Natural killer cell (primary cell): ENCODE measurements at regions not wholly inside any gene's neighbourhood (a gene's known extent, or its start where the extent isn't known, plus 50 kb on each side); places are given as distances from the start of the nearest gene placed in this dataset.

ENCODE experiments used
- ATAC-seq, 3 donors: fragments of 150-1000 bp in 2 of 3; fragments of 200-7000 bp in 1 of 3; cut with Tn5 transposase; 1 replicate in 1 of 3; 2 replicates in 2 of 3; pipeline ENCODE4 v1.10.0; 2021; ENCODE audit warnings: mild to moderate bottlenecking in 2 of 3, moderate library complexity in 2 of 3
- DNase-seq, 2 donors: peaks; one replicate each; pipeline versions ENCODE4 v3.0.0 to v3.0.0-alpha.2; 2013 to 2021; ENCODE audit warnings: mixed read lengths in 1 of 2
- H3K27ac ChIP-seq: one replicate; pipeline ENCODE4 v1.5.1; 2013; ENCODE audit warnings: mild to moderate bottlenecking, low read length
- H3K27me3 ChIP-seq: one replicate; pipeline ENCODE4 v1.6.1; 2013; ENCODE audit warnings: low read length; ENCODE audit not compliant: control insufficient read depth, insufficient read depth
- H3K36me3 ChIP-seq: one replicate; pipeline ENCODE4 v1.6.1; 2013; ENCODE audit warnings: low read length; ENCODE audit not compliant: control insufficient read depth, insufficient read depth
- H3K4me1 ChIP-seq: one replicate; pipeline ENCODE4 v1.6.1; 2013; ENCODE audit warnings: low read length; ENCODE audit not compliant: control insufficient read depth, insufficient read depth
- H3K4me3 ChIP-seq: one replicate; pipeline ENCODE4 v1.5.1; 2013; ENCODE audit warnings: low read length
- H3K9me3 ChIP-seq: one replicate; pipeline ENCODE4 v1.6.1; 2013; ENCODE audit warnings: low read length; ENCODE audit not compliant: control insufficient read depth, insufficient read depth
- H3K27ac Mint-ChIP-seq, 2 donors: one replicate each; pipeline ENCODE4 v1.8.0; 2022; ENCODE audit warnings: mild to moderate bottlenecking in 2 of 2, mixed read lengths in 2 of 2, moderate library complexity in 1 of 2
- H3K27me3 Mint-ChIP-seq, 2 donors: one replicate each; pipeline ENCODE4 v1.8.0; 2022; ENCODE audit warnings: low read depth in 2 of 2, mixed read lengths in 2 of 2
- H3K36me3 Mint-ChIP-seq: one replicate; pipeline ENCODE4 v1.8.0; 2022; ENCODE audit warnings: mixed read lengths
- H3K4me1 Mint-ChIP-seq, 2 donors: one replicate each; pipeline ENCODE4 v1.8.0; 2022; ENCODE audit warnings: mixed read lengths in 2 of 2
- H3K4me3 Mint-ChIP-seq: one replicate; pipeline ENCODE4 v1.8.0; 2022; ENCODE audit warnings: mild to moderate bottlenecking, moderate library complexity, mixed read lengths
- H3K9me3 Mint-ChIP-seq, 2 donors: one replicate each; pipeline ENCODE4 v1.8.0; 2022; ENCODE audit warnings: mixed read lengths in 2 of 2
- CTCF ChIP-seq: fragments of 200-600 bp; IDR thresholded peaks from one replicate; pipeline ENCODE4 v1.8.0; 2022; ENCODE audit warnings: antibody characterized with exemption
- WGBS: methylation state at CpG from one replicate; pipeline ENCODE4 v1.1.7; 2013; ENCODE audit warnings: missing lambda C conversion rate; ENCODE audit not compliant: insufficient coverage; 5-methylcytosine and 5-hydroxymethylcytosine counted together
- intact Hi-C: fragments of 100-400 bp; cut with micrococcal nuclease; formaldehyde crosslinking; loops from one replicate; pipeline ENCODE4 v1.14.2; 2022

GRCh38 chr3:117150628-117151027 is 441.0 kb downstream of the TUSC7 start:
- Histone ChIP-seq H3K27ac (no peak overlapping the region), H3K9me3 (no peaks in the 10 kb centered on the region), H3K4me1 (no peaks in the 10 kb centered on the region), H3K27me3 (no peaks in the 10 kb centered on the region), H3K4me3 (no peak overlapping the region), H3K36me3 (no peaks in the 10 kb centered on the region)
- no peak for DNase-seq
- Mint-ChIP-seq H3K4me3 (no peak overlapping the region), H3K9me3 (peaks cover 7 to 16% of the 10 kb centered on the region in 2 donors), H3K36me3 (no peaks in the 10 kb centered on the region), H3K4me1 (no peaks in the 10 kb centered on the region), H3K27ac (no peak overlapping the region), H3K27me3 (no peaks in the 10 kb centered on the region)
- no peak for TF ChIP-seq CTCF
- no peak for ATAC-seq
- intact Hi-C loops, result no loop called here
- 88% methylated on average over 2 of the region's 3 CpGs for WGBS

GRCh38 chr3:117160176-117160575 is 450.6 kb downstream of the TUSC7 start:
- no peak for DNase-seq
- no peak for ATAC-seq
- no peaks in the 10 kb centered on the region for H3K27me3 ChIP-seq
- Mint-ChIP-seq H3K9me3 (peaks cover 2 to 8% of the 10 kb centered on the region in 2 donors), H3K36me3 (no peaks in the 10 kb centered on the region), H3K4me3 (no peak overlapping the region), H3K27me3 (no peaks in the 10 kb centered on the region), H3K4me1 (no peaks in the 10 kb centered on the region), H3K27ac (no peak overlapping the region)
- H3K4me1 ChIP-seq, result no peaks in the 10 kb centered on the region
- no peak for TF ChIP-seq CTCF
- H3K36me3 ChIP-seq, result no peaks in the 10 kb centered on the region
- whole genome bisulfite sequencing, result 82% methylated on average over 3 of the region's 3 CpGs
- no peaks in the 10 kb centered on the region for H3K9me3 ChIP-seq
- intact Hi-C loops, result no loop called here
- no peak overlapping the region for H3K4me3 ChIP-seq
- H3K27ac ChIP-seq, result no peak overlapping the region

- peaks cover 4 to 5% of the 10 kb centered on the region in 2 donors for H3K9me3 Mint-ChIP-seq
- no peaks in the 10 kb centered on the region for H3K27me3 Mint-ChIP-seq
- Histone ChIP-seq H3K36me3 (no peaks in the 10 kb centered on the region), H3K27ac (no peak overlapping the region), H3K4me3 (no peak overlapping the region), H3K4me1 (no peaks in the 10 kb centered on the region), H3K9me3 (no peaks in the 10 kb centered on the region), H3K27me3 (no peaks in the 10 kb centered on the region)
- no peak overlapping the region for H3K4me3 Mint-ChIP-seq
- H3K36me3 Mint-ChIP-seq, result no peaks in the 10 kb centered on the region
- intact Hi-C loops, result no loop called here
- no peak overlapping the region for H3K27ac Mint-ChIP-seq
- 78% methylated on average over 1 of the region's 1 CpG for WGBS
- no peak for DNase-seq
- TF ChIP-seq CTCF, result no peak
- ATAC-seq, result no peak
- no peaks in the 10 kb centered on the region for H3K4me1 Mint-ChIP-seq
Measured at GRCh38 chr3:117161816-117162215, 452.2 kb downstream of the TUSC7 start.

- no peaks in the 10 kb centered on the region for H3K27me3 Mint-ChIP-seq
Measured at GRCh38 chr3:117165176-117165575, 455.6 kb downstream of the TUSC7 start.

More at GRCh38 chr3:117165176-117165575, 455.6 kb downstream of the TUSC7 start:
- H3K27ac ChIP-seq, result no peak overlapping the region
- intact Hi-C loops, result no loop called here
- H3K4me1 ChIP-seq, result no peaks in the 10 kb centered on the region
- TF ChIP-seq CTCF, result no peak
- no peaks in the 10 kb centered on the region for H3K4me1 Mint-ChIP-seq
- H3K27ac Mint-ChIP-seq, result no peak overlapping the region
- no peaks in the 10 kb centered on the region for H3K36me3 ChIP-seq
- ATAC-seq, result no peak
- peaks cover 4 to 10% of the 10 kb centered on the region in 2 donors for H3K9me3 Mint-ChIP-seq
- WGBS, result 90% methylated on average over 2 of the region's 2 CpGs
- H3K9me3 ChIP-seq, result no peaks in the 10 kb centered on the region
- no peak overlapping the region for H3K4me3 ChIP-seq
- H3K36me3 Mint-ChIP-seq, result no peaks in the 10 kb centered on the region
- H3K27me3 ChIP-seq, result no peaks in the 10 kb centered on the region
- no peak for DNase-seq
- H3K4me3 Mint-ChIP-seq, result no peak overlapping the region
